GM19351 (cell line): ENCODE measurements at regions not wholly inside any gene's neighbourhood (a gene's known extent, or its start where the extent isn't known, plus 50 kb on each side); places are given as distances from the start of the nearest gene placed in this dataset.
"Not testable (repeated sequence)": the region's sequence is repeated elsewhere in the genome, so short reads cannot be mapped to it uniquely, and the experiment has no call there.

Source experiments
- ATAC-seq: cut with Tn5 transposase; IDR thresholded peaks from one replicate; pipeline ENCODE4 v1.9.1; 2021; ENCODE audit warnings: mild to moderate bottlenecking, moderate library complexity; ENCODE audit not compliant: unreplicated experiment

GRCh38 chr6:73929405-73929804 lies 233.4 kb downstream of the CD109 start:
- ATAC-seq: no peak

DNA sequence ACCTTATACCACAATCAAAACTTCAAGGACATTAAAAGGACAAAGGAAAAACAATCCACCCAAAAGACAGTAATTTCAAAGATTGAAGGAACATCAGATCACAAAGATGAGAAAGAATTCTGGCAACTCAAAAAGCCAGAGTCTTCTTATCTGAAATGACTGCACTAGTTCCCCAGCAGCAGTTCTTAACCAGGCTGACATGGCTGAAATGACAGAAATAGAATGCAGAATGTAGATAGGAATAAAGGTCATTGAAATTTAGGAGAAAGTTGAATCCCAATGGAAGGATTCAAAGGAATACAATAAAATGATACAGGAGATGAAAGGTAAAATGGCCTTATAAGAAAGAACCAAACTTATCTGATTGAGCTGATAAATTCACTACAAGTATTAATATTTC lies 231.4 kb downstream of the CD109 start:
- no peak for ATAC-seq

GRCh38 chr6:73925703-73926102 lies 229.7 kb downstream of the CD109 start:
- not testable (repeated sequence) for ATAC-seq

- ATAC-seq: no peak
These were observed 228.0 kb downstream of the CD109 start for GRCh38 chr6:73923905-73924485.

- no peak for ATAC-seq
These were observed 207.2 kb downstream of the CD109 start for GRCh38 chr6:73903155-73903554.

DNA sequence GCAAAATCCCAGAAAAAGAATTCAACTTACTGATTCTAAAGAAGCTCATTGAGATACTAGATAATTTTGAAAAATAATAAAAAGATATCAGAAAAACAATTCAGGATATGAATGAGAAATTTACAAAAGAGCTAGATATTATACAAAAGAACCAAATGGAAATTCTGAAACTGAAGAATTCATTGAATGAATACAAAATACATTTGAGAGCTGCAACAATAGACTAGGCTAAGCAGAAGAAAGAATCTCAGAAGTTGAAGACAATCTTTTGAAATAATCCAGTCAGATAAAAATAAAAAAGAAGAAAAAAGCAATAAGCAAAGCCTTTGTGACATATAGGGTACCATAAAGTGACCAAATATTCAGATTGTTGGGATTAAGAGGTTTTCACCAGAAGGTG lies 206.0 kb downstream of the CD109 start:
- no peak for ATAC-seq

GRCh38 chr6:73901311-73901710 lies 205.3 kb downstream of the CD109 start:
- ATAC-seq: no peak

- no peak for ATAC-seq
These were observed 202.6 kb downstream of the CD109 start for GRCh38 chr6:73898599-73898998.

DNA sequence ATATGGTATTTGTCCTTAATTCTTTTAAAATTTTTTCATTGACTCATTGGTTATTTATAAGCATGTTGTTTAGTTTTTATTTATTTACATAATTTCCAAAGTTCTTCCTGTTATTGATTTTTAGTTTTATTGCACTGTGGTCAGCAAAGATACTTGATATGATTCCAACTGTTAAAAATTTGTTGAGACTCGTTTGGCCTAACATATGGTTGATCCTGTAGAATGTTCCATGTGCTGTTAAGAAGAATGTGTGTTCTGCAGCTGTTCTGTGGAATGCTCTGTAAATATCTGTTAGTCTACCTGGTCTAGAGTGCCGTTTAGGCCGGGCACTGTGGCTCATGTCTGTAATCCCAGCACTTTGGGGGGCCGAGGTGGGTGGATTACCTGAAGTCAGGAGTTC lies 197.7 kb downstream of the CD109 start:
- ATAC-seq: no peak

DNA sequence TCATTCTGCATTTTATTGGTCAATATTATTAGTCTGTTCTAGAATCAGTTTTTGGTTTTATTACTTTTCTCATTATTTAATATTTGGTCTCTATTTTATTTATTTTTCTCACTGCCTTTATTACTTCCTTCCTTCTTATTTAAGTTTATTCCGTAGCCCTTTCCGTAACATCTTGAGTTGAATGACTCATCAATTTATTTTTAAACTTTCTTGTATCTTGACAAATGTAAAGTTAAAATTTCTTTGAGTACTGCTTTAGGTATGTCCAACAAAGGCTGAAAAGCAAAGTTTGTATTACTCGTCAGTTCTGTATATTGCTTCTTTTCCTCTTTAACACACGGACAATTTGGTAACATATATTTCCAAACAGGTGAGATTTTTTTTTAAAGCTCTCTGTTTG lies 192.0 kb downstream of the CD109 start:
- no peak for ATAC-seq

- no peak for ATAC-seq
These were observed 189.4 kb downstream of the CD109 start for GRCh38 chr6:73885393-73885792.

DNA sequence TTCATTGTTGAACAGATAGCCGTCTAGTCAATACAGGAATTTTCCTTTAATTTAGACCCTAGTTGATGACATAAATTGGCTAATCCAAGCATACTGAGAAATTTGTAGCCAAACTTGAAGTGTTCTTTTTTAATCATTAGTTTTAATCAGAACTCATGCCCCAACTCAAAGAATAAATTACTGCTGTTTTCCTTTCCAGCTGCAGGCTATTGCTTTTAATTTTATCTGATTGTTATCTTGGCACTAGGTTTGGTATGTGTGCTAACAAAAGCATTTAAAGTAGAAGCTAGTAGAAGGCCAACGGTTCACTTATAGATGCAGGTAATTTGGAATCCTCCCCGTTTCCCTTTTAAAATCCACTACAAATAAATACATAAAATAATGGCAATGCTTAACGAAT lies 188.5 kb downstream of the CD109 start:
- ATAC-seq: no peak

DNA sequence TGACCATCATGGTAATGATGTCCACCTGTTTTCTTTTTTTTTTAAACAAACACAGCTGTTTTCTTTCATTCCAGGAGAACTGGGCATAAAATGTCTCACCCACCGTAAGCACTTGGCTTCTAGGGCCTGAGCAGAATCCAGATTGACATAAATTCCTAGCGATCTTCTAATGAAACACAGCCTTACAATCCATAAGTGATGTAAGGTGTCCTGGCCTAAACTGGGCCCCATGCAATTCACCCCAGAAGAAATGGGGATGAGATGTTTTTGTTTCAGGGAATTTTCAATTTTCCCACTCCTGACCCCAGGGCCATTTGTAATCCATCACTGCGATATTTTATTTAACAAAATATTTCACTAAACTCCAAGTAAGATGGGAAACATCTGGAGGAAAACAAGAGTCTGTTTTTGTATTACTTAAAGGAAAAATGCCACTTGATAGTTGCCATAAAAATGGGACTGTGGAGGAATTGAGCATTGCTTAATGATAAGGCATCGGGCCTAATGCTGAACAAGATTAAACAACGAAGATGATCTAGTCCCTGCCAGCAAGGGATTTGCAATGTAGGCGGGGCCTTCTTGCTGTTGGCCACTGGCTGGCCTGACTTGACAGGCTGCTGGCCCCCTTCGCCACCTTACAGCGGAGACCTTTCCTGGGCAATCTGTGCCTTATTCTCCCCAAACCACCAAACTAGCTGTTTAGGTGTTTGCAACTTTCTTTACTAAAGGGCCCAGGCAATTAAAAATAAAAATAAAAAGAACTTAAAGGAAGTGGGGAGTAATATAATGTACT lies 183.7 kb downstream of the CD109 start:
- no peak for ATAC-seq

GRCh38 chr6:73878403-73878802 lies 182.4 kb downstream of the CD109 start:
- ATAC-seq: no peak
